Stomach (tissue), 8 donors: ENCODE measurements at regions not wholly inside any gene's neighbourhood (a gene's known extent, or its start where the extent isn't known, plus 50 kb on each side); places are given as distances from the start of the nearest gene placed in this dataset.

Source experiments
- DNase-seq, 2 donors: peaks; one replicate each; pipeline versions ENCODE4 v3.0.0 to v3.0.0-alpha.2; 2013 to 2019
- H3K27ac ChIP-seq, 5 donors: fragments of 200-600 bp in 4 of 5; sonication (generic) in 4 of 5; one replicate each; pipeline ENCODE4 v1.5.1; 2013 to 2019; ENCODE audit warnings: mild to moderate bottlenecking in 1 of 5, moderate library complexity in 1 of 5
- H3K27me3 ChIP-seq, 3 donors: fragments of 200-600 bp; sonication (generic); one replicate each; pipeline ENCODE4 v1.5.1; 2017 to 2019; ENCODE audit warnings: mixed run types in 1 of 3
- H3K36me3 ChIP-seq, 4 donors: fragments of 200-600 bp; sonication (generic); 1 replicate in 3 of 4; 2 replicates in 1 of 4; pipeline ENCODE4 v1.5.1; 2016 to 2019
- H3K4me1 ChIP-seq, 4 donors: fragments of 200-600 bp; sonication (generic); one replicate each; pipeline ENCODE4 v1.5.1; 2016 to 2019
- H3K4me3 ChIP-seq, 4 donors: fragments of 200-600 bp; sonication (generic) in 3 of 4; one replicate each; pipeline ENCODE4 v1.5.1; 2016 to 2019; ENCODE audit warnings: mild to moderate bottlenecking in 1 of 4
- H3K9me3 ChIP-seq, 4 donors: fragments of 200-600 bp; sonication (generic); one replicate each; pipeline ENCODE4 v1.5.1; 2016 to 2019
- EP300 ChIP-seq: sonication (generic); formaldehyde crosslinking; IDR thresholded peaks from one replicate; pipeline ENCODE4 v1.6.1; 2017; ENCODE audit warnings: antibody characterized with exemption
- POLR2A ChIP-seq, 4 donors: fragments of 450-650 bp; IDR thresholded peaks; one replicate each; pipeline ENCODE4 v1.6.1; 2016; ENCODE audit warnings: antibody characterized with exemption in 4 of 4, control low read depth in 2 of 4, mild to moderate bottlenecking in 1 of 4, moderate library complexity in 1 of 4
- POLR2AphosphoS5 ChIP-seq, 3 donors: sonication (generic); formaldehyde crosslinking; IDR thresholded peaks; one replicate each; pipeline ENCODE4 v1.6.1; 2016; ENCODE audit warnings: antibody characterized with exemption in 3 of 3
- WGBS, 5 donors: extraction: QIAGEN DNeasy Blood & Tissue Kit in 3 of 5; methylation state at CpG; one replicate each; pipeline versions ENCODE4 v1.1.5 to v1.1.7; 2013 to 2018; 5-methylcytosine and 5-hydroxymethylcytosine counted together
- intact Hi-C: fragments of 100-400 bp; cut with DNase I; formaldehyde crosslinking; loops from one replicate; pipeline ENCODE4 v1.15.1; 2023; ENCODE audit warnings: low total_unique reads
- TF ChIP-seq, protein P1 (sequence below), 7 experiments: fragments of 450-650 bp in 4 of 7; fragments of 200-600 bp in 3 of 7; sonication (generic) in 3 of 7; IDR thresholded peaks; one replicate each; pipeline ENCODE4 v1.5.1; 2016 to 2019; ENCODE audit warnings: antibody characterized with exemption in 7 of 7, control low read depth in 2 of 7, mild to moderate bottlenecking in 1 of 7
- donor health status: healthy with polysubstance abuse.
- donor health status: Bipolar disorder and iron deficiency.
- donor health status: healthy.

DNA sequence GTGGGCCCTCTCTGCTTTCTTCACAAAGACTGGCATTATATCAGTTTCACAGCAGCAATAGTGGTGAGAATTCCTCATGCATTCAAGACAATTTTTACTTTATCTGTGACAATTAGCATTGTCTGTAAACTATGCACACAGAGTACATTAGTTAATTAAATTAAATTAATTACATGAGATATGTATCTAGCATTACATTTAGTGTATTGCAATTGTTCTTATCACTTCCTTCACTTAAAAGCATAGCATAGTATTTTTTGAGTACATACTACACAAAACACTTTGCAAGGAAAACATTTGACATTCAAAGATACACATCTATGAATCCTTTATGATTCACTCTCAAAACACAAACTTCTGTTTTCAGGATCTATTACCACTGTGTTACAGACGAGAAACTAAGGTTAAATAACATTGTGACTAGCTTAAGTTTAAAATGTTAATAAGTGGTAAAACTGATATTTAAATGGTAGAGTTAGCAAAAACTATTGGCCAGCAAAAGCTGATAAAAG lies 1542.6 kb downstream of the PLA2G4A start:
- Histone ChIP-seq H3K4me3 (no peak overlapping the region), H3K4me1 (no peaks in the 10 kb centered on the region), H3K36me3 (no peaks in the 10 kb centered on the region), H3K27ac (no peak overlapping the region), H3K9me3 (peaks cover 0 to 5% (median 0%) of the 10 kb centered on the region in 4 donors), H3K27me3 (no peaks in the 10 kb centered on the region)
- TF ChIP-seq EP300, result no peak
- TF ChIP-seq POLR2AphosphoS5 (IDR thresholded peaks at IDR 0.05), result no peak
- TF ChIP-seq, protein P1, sequence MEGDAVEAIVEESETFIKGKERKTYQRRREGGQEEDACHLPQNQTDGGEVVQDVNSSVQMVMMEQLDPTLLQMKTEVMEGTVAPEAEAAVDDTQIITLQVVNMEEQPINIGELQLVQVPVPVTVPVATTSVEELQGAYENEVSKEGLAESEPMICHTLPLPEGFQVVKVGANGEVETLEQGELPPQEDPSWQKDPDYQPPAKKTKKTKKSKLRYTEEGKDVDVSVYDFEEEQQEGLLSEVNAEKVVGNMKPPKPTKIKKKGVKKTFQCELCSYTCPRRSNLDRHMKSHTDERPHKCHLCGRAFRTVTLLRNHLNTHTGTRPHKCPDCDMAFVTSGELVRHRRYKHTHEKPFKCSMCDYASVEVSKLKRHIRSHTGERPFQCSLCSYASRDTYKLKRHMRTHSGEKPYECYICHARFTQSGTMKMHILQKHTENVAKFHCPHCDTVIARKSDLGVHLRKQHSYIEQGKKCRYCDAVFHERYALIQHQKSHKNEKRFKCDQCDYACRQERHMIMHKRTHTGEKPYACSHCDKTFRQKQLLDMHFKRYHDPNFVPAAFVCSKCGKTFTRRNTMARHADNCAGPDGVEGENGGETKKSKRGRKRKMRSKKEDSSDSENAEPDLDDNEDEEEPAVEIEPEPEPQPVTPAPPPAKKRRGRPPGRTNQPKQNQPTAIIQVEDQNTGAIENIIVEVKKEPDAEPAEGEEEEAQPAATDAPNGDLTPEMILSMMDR (IDR thresholded peaks at IDR 0.05), result no peak
- no peak for TF ChIP-seq POLR2A (IDR thresholded peaks at IDR 0.05)
- no peak for DNase-seq
- intact Hi-C loops, result no loop called here
- 34 to 60% (median 43%) methylated on average over 1 of the region's 1 CpG for WGBS, 5 donors

DNA sequence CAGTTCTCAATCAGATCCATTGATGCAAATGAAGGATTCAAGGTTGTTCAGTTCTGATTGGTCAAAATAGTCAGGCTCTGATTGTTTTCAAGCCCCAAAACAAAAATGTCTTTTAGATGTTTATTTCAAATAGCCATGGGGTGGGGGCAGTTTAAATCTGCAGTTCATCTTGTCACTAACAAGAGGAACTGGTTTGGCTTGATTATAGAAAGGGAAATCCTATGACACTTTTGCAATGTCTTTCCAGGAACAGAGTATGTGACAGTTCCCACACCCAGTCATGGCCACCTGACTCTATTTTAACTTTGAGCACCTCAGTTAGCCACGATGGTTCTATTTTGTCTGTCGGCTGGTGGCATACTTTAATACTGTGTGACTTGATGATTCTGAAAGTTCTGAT lies 1544.1 kb downstream of the PLA2G4A start:
- no peak for TF ChIP-seq POLR2A (IDR thresholded peaks at IDR 0.05)
- TF ChIP-seq EP300, result no peak
- no peak for TF ChIP-seq POLR2AphosphoS5 (IDR thresholded peaks at IDR 0.05)
- TF ChIP-seq, protein P1 (IDR thresholded peaks at IDR 0.05), result no peak
- Histone ChIP-seq H3K27ac (no peak overlapping the region), H3K4me1 (no peaks in the 10 kb centered on the region), H3K36me3 (no peaks in the 10 kb centered on the region), H3K9me3 (peaks cover 0 to 8% (median 0%) of the 10 kb centered on the region in 4 donors), H3K4me3 (no peak overlapping the region), H3K27me3 (no peaks in the 10 kb centered on the region)
- DNase-seq, result no peak
- intact Hi-C loops, result no loop called here
- 82 to 88% (median 86%) methylated on average over 2 of the region's 2 CpGs for WGBS, 5 donors

DNA sequence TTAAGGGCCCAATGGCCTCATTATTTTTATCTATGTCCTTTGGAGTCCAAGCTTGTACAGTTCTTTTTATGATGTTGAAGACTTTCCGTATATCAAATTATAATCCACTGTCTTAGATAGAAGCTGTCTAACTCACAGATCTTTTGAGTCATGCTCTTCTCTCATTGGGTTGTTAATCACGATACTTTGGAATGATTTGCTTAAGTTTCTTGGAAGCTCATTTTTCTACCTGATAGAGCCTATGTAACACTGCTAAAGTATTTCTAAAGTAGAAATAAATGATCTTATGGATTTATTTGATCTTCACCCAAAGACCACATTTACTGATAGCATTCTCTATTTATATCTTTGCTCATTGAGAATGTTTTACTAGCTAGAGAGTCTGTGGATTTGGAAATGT lies 1554.1 kb downstream of the PLA2G4A start:
- intact Hi-C loops, result no loop called here
- no peak for DNase-seq
- H3K9me3 ChIP-seq, result peaks cover 0 to 8% (median 3%) of the 10 kb centered on the region in 4 donors
- TF ChIP-seq EP300 (no peak), POLR2A (IDR thresholded peaks at IDR 0.05) (no peak), POLR2AphosphoS5 (IDR thresholded peaks at IDR 0.05) (no peak)
- TF ChIP-seq, protein P1 (IDR thresholded peaks at IDR 0.05), result no peak
- no peaks in the 10 kb centered on the region for H3K36me3 ChIP-seq
- H3K27ac ChIP-seq, result no peak overlapping the region
- 80 to 92% (median 91%) methylated on average over 2 of the region's 2 CpGs for WGBS, 5 donors
- no peaks in the 10 kb centered on the region for H3K27me3 ChIP-seq
- H3K4me3 ChIP-seq, result no peak overlapping the region
- H3K4me1 ChIP-seq, result no peaks in the 10 kb centered on the region

DNA sequence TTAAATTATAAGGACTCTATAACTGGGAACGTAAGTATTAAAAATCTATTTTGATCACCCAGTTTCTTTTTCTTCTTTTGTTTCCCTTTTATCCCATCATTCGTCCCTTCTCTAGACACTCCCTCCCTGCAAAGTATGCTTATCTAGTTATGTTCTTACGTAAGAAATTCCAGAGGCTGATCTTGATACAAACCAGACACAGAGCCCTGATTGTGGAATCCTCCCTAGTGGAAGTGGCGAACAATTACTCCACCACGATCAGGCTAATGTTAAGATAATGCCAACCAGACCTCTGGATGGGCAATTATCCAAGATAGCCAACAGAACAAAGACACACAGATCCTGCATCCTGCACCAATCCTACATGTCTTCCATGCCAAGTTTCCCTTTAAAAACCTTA lies 1557.4 kb downstream of the PLA2G4A start:
- WGBS, 5 donors, result 66 to 79% (median 74%) methylated on average over 5 of the region's 5 CpGs
- Histone ChIP-seq H3K9me3 (peaks cover 0 to 15% (median 3%) of the 10 kb centered on the region in 4 donors), H3K27me3 (no peaks in the 10 kb centered on the region), H3K27ac (no peak overlapping the region), H3K4me1 (no peaks in the 10 kb centered on the region), H3K4me3 (no peak overlapping the region), H3K36me3 (no peaks in the 10 kb centered on the region)
- peak in 1 of 2 donors; percentile 24 for DNase-seq
- TF ChIP-seq EP300 (no peak), POLR2AphosphoS5 (IDR thresholded peaks at IDR 0.05) (no peak), POLR2A (IDR thresholded peaks at IDR 0.05) (no peak)
- TF ChIP-seq, protein P1 (IDR thresholded peaks at IDR 0.05), result no peak
- intact Hi-C loops, result no loop called here
